ENCODE measurements at regions not wholly inside any gene's neighbourhood (a gene's known extent, or its start where the extent isn't known, plus 50 kb on each side); places are given as distances from the start of the nearest gene placed in this dataset.
A peak's percentile ranks its signal among the peaks of the same experiment; 100 is the strongest.

GRCh38 chr2:79432731-79433146 is 80.1 kb upstream of the CTNNA2 start:
- no peak for TF ChIP-seq CTCF (IDR thresholded peaks at IDR 0.05)
- Mint-ChIP-seq H3K36me3 (ENCODE audit: low read depth) (no peaks in the 10 kb centered on the region), H3K27me3 (ENCODE audit: low read depth, poor library complexity) (peaks cover 6% of the 10 kb centered on the region), H3K27ac (no peak overlapping the region), H3K4me3 (no peak overlapping the region), H3K9me3 (no peaks in the 10 kb centered on the region), H3K4me1 (peaks cover 51% of the 10 kb centered on the region)
- no peak for DNase-seq

GRCh38 chr2:79428745-79429144 is 84.1 kb upstream of the CTNNA2 start:
- H3K9me3 Mint-ChIP-seq, result no peaks in the 10 kb centered on the region
- H3K27ac Mint-ChIP-seq, result peak overlapping the region; percentile 84
- no peaks in the 10 kb centered on the region for H3K36me3 Mint-ChIP-seq (ENCODE audit: low read depth)
- H3K4me1 Mint-ChIP-seq, result peaks cover 42% of the 10 kb centered on the region
- no peak for DNase-seq
- no peak for TF ChIP-seq CTCF (IDR thresholded peaks at IDR 0.05)
- no peak overlapping the region for H3K4me3 Mint-ChIP-seq
- no peaks in the 10 kb centered on the region for H3K27me3 Mint-ChIP-seq (ENCODE audit: low read depth, poor library complexity)

DNA sequence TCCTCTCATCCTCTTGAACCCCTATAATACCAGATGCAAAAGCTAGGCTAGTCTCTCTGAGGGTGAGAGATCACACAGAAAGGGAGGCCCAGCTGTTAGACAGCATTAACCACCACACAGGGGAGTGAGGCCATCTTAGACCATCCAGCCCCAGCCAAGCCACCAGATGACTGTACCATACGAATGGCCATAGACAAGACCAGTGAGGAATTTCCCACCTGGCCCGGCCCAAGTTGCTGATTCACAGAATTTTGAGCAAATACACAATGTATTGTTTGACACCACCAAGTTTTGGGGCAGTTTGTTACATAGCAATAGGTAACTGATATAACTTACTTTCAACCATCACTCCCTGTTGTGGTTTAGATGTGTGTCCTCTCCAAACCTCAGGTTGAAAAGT is 98.2 kb upstream of the CTNNA2 start:
- TF ChIP-seq CTCF (IDR thresholded peaks at IDR 0.05), result no peak
- no peak for DNase-seq
- no peak overlapping the region for H3K27ac Mint-ChIP-seq
- H3K4me3 Mint-ChIP-seq, result no peak overlapping the region
- no peaks in the 10 kb centered on the region for H3K27me3 Mint-ChIP-seq (ENCODE audit: low read depth, poor library complexity)
- no peaks in the 10 kb centered on the region for H3K4me1 Mint-ChIP-seq
- no peaks in the 10 kb centered on the region for H3K36me3 Mint-ChIP-seq (ENCODE audit: low read depth)
- H3K9me3 Mint-ChIP-seq, result peaks cover 17% of the 10 kb centered on the region

GRCh38 chr2:79394485-79394859 is 118.4 kb upstream of the CTNNA2 start:
- peaks cover 41% of the 10 kb centered on the region for H3K4me1 Mint-ChIP-seq
- H3K4me3 Mint-ChIP-seq, result peak overlapping the region; percentile 58
- H3K27ac Mint-ChIP-seq, result peak overlapping the region; percentile 99
- peaks cover 17% of the 10 kb centered on the region for H3K36me3 Mint-ChIP-seq (ENCODE audit: low read depth)
- DNase-seq, result no peak
- H3K27me3 Mint-ChIP-seq (ENCODE audit: low read depth, poor library complexity), result no peaks in the 10 kb centered on the region
- H3K9me3 Mint-ChIP-seq, result peaks cover 13% of the 10 kb centered on the region
- no peak for TF ChIP-seq CTCF (IDR thresholded peaks at IDR 0.05)

DNA sequence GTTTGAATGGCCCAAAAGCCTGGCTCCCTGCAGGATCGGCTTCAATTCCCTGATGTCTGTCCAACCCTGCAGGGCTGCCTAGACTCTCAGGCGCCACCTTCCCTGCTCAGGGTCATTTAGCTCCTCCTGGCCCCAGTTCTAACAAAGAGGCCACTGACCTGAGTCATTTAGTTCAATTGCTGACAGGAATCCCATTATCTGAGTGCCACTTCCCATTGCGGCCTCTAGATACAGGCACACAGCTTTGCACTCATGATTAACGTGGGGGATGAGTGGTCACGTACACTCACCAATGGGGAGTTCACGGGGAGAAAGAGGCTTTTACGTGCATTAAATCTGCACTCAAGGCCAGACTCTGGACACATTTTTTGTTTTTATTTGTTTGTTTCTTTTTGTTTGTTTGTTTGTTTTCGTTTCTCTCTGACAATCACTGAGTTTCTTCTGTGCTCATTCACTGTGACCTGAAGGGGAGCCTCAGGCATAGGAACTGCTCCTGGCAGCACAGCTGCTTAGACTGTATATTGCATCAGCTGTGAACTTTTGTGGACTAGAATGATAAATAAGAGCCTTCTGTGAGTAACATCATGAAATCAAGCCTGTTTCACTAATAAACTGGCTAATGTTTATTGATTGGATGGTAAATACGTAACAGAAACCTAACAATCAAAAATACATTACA is 118.9 kb upstream of the CTNNA2 start:
- peak; percentile 58 for DNase-seq
- H3K27ac Mint-ChIP-seq, result peak overlapping the region; percentile 99
- peaks cover 13% of the 10 kb centered on the region for H3K9me3 Mint-ChIP-seq
- H3K4me1 Mint-ChIP-seq, result peaks cover 41% of the 10 kb centered on the region
- H3K4me3 Mint-ChIP-seq, result peak overlapping the region; percentile 58
- H3K27me3 Mint-ChIP-seq (ENCODE audit: low read depth, poor library complexity), result no peaks in the 10 kb centered on the region
- no peak for TF ChIP-seq CTCF (IDR thresholded peaks at IDR 0.05)
- H3K36me3 Mint-ChIP-seq (ENCODE audit: low read depth), result peaks cover 17% of the 10 kb centered on the region

DNA sequence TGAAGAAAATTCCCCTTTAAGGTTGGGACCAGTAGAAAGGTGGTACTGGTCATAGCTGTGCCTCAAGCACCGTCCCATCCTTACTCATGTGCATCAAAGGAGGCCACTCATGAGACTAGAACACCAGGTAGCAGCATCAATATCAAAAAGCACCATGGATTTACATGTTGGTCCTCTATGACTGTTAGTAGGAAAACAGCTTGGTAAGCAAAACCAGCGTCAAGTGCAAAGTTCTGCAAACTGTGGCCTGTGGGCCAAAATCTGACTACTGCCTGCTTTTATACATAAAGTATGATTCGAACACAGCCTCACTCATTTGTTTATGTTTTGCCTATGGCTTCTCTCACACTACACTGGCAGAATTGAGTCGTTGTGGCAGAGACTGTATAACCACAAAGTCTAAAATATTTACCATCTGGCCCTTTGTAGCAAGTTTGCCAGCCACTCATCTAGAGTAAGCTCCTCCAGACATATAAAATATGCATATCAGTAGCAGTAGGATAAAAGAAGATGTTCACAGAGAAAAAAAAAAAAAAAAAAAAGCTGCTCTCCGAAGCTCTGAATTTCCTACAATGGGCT is 119.7 kb upstream of the CTNNA2 start:
- peak overlapping the region; percentile 99 for H3K27ac Mint-ChIP-seq
- H3K4me1 Mint-ChIP-seq, result peaks cover 41% of the 10 kb centered on the region

More for the DNA sequence above, 119.7 kb upstream of the CTNNA2 start:
- Mint-ChIP-seq H3K36me3 (ENCODE audit: low read depth) (peaks cover 17% of the 10 kb centered on the region), H3K4me3 (peak overlapping the region; percentile 58), H3K9me3 (peaks cover 8% of the 10 kb centered on the region), H3K27me3 (ENCODE audit: low read depth, poor library complexity) (no peaks in the 10 kb centered on the region)
- DNase-seq, result no peak
- TF ChIP-seq CTCF (IDR thresholded peaks at IDR 0.05), result no peak
